DOHH2 (cell line): ENCODE measurements at regions not wholly inside any gene's neighbourhood (a gene's known extent, or its start where the extent isn't known, plus 50 kb on each side); places are given as distances from the start of the nearest gene placed in this dataset.
"Not testable (repeated sequence)": the region's sequence is repeated elsewhere in the genome, so short reads cannot be mapped to it uniquely, and the experiment has no call there.

ENCODE experiments used
- H3F3A ChIP-seq: fragments of 200-600 bp; sonication (generic), shearing (Covaris generic); 2 replicates; pipeline ENCODE4 v1.6.0; 2016; ENCODE audit warnings: antibody characterized with exemption, mild to moderate bottlenecking; ENCODE audit not compliant: control insufficient read depth, insufficient read depth
- H3K27ac ChIP-seq: fragments of 200-600 bp; sonication (generic); 2 replicates; pipeline ENCODE4 v1.5.1; 2014; ENCODE audit warnings: low read depth, mild to moderate bottlenecking, low read length, moderate library complexity
- H3K27me3 ChIP-seq: fragments of 200-600 bp; sonication (generic); 2 replicates; pipeline ENCODE4 v1.6.1; 2014; ENCODE audit warnings: mild to moderate bottlenecking, low read length, mixed read lengths; ENCODE audit not compliant: control insufficient read depth
- H3K36me3 ChIP-seq: fragments of 200-600 bp; sonication (generic); 2 replicates; pipeline ENCODE4 v1.6.1; 2014; ENCODE audit warnings: mild to moderate bottlenecking, low read length, moderate library complexity, mixed read lengths; ENCODE audit not compliant: control insufficient read depth
- H3K4me1 ChIP-seq: fragments of 200-600 bp; sonication (generic); 2 replicates; pipeline ENCODE4 v1.6.1; 2014; ENCODE audit warnings: mild to moderate bottlenecking, low read length, mixed read lengths; ENCODE audit not compliant: control insufficient read depth
- H3K4me2 ChIP-seq: fragments of 200-600 bp; sonication (generic); 2 replicates; pipeline ENCODE4 v1.6.0; 2014; ENCODE audit warnings: mild to moderate bottlenecking, low read length, moderate library complexity
- H3K4me3 ChIP-seq: fragments of 200-600 bp; sonication (generic); 2 replicates; pipeline ENCODE4 v1.5.1; 2014; ENCODE audit warnings: mild to moderate bottlenecking, low read length, mixed read lengths
- H3K79me2 ChIP-seq: fragments of 200-600 bp; sonication (generic); 2 replicates; pipeline ENCODE4 v1.6.1; 2014; ENCODE audit warnings: mild to moderate bottlenecking, low read length, mixed read lengths; ENCODE audit not compliant: control insufficient read depth
- H3K9me2 ChIP-seq: fragments of 200-600 bp; sonication (generic); replicated peaks from 2 replicates; pipeline ENCODE4 v1.6.1; 2014; ENCODE audit warnings: mild to moderate bottlenecking, low read length, mixed read lengths; ENCODE audit not compliant: control insufficient read depth
- H3K9me3 ChIP-seq: fragments of 200-600 bp; sonication (generic); 2 replicates; pipeline ENCODE4 v1.6.1; 2014; ENCODE audit warnings: antibody characterized with exemption, low read length, mixed read lengths; ENCODE audit not compliant: control insufficient read depth, insufficient read depth
- H4K20me1 ChIP-seq: fragments of 200-600 bp; sonication (generic); 2 replicates; pipeline ENCODE4 v1.6.0; 2014; ENCODE audit warnings: low read depth, mild to moderate bottlenecking, antibody characterized with exemption, low read length, moderate library complexity; ENCODE audit not compliant: control insufficient read depth, insufficient read depth
- CTCF ChIP-seq: fragments of 200-600 bp; sonication (generic); IDR thresholded peaks from one replicate; pipeline ENCODE4 v1.5.1; 2014; ENCODE audit warnings: antibody characterized with exemption, mild to moderate bottlenecking, low read depth, low read length; ENCODE audit not compliant: poor library complexity, severe bottlenecking
- EZH2phosphoT487 ChIP-seq: fragments of 200-600 bp; sonication (generic); IDR thresholded peaks from 2 replicates; pipeline ENCODE4 v1.6.1; 2017; ENCODE audit warnings: borderline replicate concordance, mild to moderate bottlenecking, antibody characterized with exemption, low read length, moderate library complexity, mixed read lengths

DNA sequence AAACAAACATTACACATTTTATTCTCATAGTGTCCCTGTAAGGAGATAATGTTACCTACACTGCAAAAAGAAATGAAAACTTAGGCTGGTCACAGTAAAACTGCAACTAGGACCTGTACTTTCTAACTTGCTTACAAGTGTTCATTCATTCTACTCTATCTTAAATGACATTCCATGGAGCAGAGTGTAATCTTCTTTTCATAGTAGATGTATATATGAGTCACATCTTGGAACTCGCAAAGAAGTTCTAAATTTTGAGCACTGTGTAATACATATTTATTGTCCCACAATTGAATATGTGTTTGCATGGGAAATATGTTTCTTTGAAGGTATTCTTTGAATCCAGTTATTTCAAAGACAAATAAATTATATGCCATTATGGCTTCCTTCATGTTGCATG lies 1258.5 kb upstream of the ADGRL2 start:
- Histone ChIP-seq H3F3A (no peaks in the 10 kb centered on the region), H3K79me2 (no peaks in the 10 kb centered on the region), H3K9me2 (no peaks in the 10 kb centered on the region), H3K4me3 (no peak overlapping the region), H3K4me2 (no peak overlapping the region), H3K9me3 (no peaks in the 10 kb centered on the region), H3K4me1 (no peaks in the 10 kb centered on the region), H3K36me3 (no peaks in the 10 kb centered on the region), H3K27ac (no peak overlapping the region), H3K27me3 (no peaks in the 10 kb centered on the region), H4K20me1 (no peaks in the 10 kb centered on the region)
- TF ChIP-seq EZH2phosphoT487 (no peak), CTCF (no peak)

DNA sequence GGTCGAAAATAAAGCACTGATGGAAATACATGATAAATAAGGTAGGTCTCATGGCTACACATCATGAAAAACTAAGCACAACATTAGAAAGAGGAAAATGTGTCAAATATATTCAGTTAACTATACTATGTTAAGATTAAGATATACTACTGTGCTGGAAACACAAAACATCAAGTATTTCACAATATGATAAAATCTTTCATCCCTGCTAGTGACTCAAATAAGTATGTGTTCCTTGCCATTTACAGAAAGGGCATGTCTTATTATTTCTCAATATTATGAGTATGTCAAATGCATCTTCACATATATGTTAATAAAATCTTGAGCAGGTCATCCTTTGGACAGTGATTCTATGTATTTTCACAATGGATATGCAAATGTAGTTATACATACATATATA lies 1260.1 kb upstream of the ADGRL2 start:
- H3K27ac ChIP-seq = no peak overlapping the region
- no peak for TF ChIP-seq CTCF

GRCh38 chr1:80540149-80540548 lies 1260.6 kb upstream of the ADGRL2 start:
- no peaks in the 10 kb centered on the region for H3K9me3 ChIP-seq
- no peaks in the 10 kb centered on the region for H3K36me3 ChIP-seq
- H3K27me3 ChIP-seq = no peaks in the 10 kb centered on the region
- H3K27ac ChIP-seq = no peak overlapping the region
- H4K20me1 ChIP-seq = no peaks in the 10 kb centered on the region
- H3K4me1 ChIP-seq = no peaks in the 10 kb centered on the region
- H3K4me2 ChIP-seq = no peak overlapping the region
- no peaks in the 10 kb centered on the region for H3K79me2 ChIP-seq
- H3K4me3 ChIP-seq = no peak overlapping the region
- no peaks in the 10 kb centered on the region for H3F3A ChIP-seq
- H3K9me2 ChIP-seq = no peaks in the 10 kb centered on the region
- no peak for TF ChIP-seq EZH2phosphoT487
- no peak for TF ChIP-seq CTCF

More for the DNA sequence above, 1260.1 kb upstream of the ADGRL2 start:
- H4K20me1 ChIP-seq = no peaks in the 10 kb centered on the region
- no peaks in the 10 kb centered on the region for H3F3A ChIP-seq
- no peaks in the 10 kb centered on the region for H3K36me3 ChIP-seq
- no peak overlapping the region for H3K4me2 ChIP-seq
- no peaks in the 10 kb centered on the region for H3K27me3 ChIP-seq
- no peaks in the 10 kb centered on the region for H3K4me1 ChIP-seq
- no peaks in the 10 kb centered on the region for H3K9me3 ChIP-seq
- no peaks in the 10 kb centered on the region for H3K79me2 ChIP-seq
- no peak overlapping the region for H3K4me3 ChIP-seq
- no peaks in the 10 kb centered on the region for H3K9me2 ChIP-seq

DNA sequence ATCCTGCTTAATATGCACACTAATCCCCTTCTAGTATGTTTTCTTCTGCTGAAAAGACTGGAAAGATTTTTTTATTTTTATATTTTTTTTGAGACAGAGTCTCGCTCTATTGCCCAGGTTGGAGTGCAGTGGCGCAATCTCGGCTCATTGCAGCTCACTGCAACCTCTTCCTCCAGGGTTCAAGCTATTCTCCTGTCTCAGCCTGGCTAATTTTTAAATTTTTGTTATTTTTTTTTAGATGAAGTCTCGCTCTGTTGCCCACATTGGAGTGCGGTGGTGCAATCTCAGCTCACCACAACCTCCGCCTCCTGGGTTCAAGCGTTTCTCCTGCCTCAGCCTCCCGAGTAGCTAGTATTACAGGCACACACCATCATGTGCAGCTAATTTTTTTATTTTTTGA lies 1261.4 kb upstream of the ADGRL2 start:
- not testable (repeated sequence) for H3K27me3 ChIP-seq, H3K79me2 ChIP-seq, H3F3A ChIP-seq, H3K4me1 ChIP-seq, H3K4me3 ChIP-seq, H3K9me2 ChIP-seq, H3K4me2 ChIP-seq, H3K27ac ChIP-seq, H3K9me3 ChIP-seq, H3K36me3 ChIP-seq, H4K20me1 ChIP-seq
